AG20443 (cell line): ENCODE measurements at regions not wholly inside any gene's neighbourhood (a gene's known extent, or its start where the extent isn't known, plus 50 kb on each side); places are given as distances from the start of the nearest gene placed in this dataset.

Experiments
- DNase-seq: peaks from one replicate; pipeline ENCODE4 v3.0.0; 2012; ENCODE audit warnings: low spot score, mixed read lengths

DNA sequence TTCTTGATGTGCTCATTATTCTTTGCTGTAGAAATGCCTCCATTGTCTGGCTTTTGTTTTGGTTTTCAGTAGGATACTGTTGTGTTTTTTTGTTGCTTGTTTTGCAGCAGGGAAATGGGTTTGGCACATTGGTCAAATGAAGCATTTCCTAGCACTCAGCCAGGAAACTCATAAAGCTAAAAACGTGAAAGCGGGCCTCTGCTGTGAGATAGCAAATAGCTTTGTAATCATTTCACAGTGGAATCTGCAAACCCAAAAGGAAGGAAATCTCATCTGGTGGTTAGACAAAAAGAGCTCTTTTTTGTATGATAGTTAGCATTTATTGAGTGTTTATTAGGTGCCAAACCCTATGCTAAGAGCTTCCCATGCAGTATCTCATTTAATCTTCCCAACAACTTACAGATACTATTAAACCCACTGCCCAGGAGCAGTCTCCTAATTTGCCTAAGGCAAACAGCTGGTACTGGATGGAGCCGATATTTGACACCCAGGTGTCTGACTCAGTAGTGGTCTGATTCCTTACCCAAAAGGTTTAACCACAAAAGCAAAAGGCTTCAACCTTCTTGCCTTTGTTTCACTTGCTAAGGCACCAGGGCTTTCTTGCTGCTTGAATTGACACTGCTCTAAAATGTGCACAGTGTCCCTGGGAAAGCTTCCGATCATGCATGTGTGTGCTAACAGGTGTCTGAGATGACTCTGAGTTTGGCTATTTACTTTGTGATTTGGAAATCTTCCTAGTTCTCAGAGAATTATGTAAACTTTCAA, 527.9 kb upstream of the MDFIC2 start:
- DNase-seq = no peak

GRCh38 chr3:70833239-70833960, 521.0 kb upstream of the MDFIC2 start:
- DNase-seq = no peak

DNA sequence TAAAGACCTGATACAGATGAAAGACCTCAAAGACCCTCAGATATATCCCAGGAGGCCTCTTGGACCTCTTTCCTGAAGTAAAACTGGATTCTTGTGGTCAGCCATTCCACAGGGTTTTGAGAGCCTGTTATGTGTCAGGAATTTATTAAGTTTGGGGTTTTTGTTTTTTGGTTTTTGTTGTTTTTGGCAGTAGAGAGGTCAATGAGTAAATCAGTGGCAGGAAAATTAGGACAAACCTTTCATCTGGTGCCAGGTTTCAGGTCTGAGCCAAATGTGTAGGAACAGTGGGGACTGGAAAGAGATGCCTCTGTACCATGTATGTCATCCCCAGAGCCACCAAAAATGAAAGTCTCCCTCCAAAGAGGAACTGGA, 520.4 kb upstream of the MDFIC2 start:
- peak; percentile 73 for DNase-seq

DNA sequence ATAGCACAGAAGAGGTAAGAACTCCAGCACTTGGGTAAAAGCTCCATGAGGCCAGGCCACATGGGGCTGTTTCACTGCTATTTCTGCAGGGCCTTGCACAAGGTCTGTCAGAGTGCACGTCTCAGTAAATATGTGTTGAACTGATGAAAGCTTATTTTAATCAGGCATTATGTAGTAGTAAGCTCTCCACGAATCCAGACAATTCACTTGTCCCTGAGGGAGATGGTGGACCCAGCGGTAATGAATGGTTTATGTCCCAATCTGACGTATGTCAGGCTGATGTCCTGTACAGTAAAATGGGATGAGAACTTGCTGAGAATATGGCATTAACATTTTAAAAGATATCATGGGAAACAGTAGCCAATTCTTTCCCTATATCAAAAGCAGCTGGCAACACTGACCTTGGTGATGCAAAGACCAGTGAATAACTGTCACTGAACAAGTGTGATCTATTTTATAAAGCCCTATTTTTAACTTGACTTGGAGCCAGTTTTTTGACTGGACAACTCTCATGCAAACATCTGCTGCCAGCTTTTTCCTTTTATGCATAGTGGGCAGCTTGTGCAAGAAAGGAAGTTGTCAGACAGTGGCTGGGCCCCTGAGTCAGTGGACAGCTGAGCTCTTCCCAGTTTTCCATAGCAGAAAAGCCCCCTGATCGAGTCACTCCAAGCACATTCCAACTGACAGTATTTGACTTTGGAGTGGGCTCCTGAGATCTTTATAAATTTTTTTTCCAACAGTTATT, 519.8 kb upstream of the MDFIC2 start:
- peak; percentile 86 for DNase-seq

- peak; percentile 84 for DNase-seq
Observed at GRCh38 chr3:70829092-70829491, 516.7 kb upstream of the MDFIC2 start.

DNA sequence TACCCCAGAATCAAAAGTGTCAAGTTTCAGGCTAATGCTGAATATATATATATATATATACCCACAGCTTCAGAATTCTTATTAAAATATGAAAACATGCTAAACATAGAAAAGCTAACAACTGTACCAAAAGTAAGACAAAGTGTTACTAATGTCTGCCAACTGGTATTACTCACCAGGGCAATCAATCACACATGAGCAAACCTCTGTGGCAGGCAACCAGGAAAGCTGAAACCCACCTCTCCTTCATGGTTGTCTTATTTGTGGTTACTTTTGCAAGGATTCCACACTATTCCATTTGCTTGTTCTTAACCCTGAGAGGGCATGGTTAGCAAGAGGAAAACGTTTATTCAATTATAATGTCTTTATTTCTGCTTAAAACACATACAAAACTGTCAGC, 512.3 kb upstream of the MDFIC2 start:
- DNase-seq = peak; percentile 56

- peak; percentile 10 for DNase-seq
Observed at GRCh38 chr3:70824078-70824477, 511.6 kb upstream of the MDFIC2 start.

DNA sequence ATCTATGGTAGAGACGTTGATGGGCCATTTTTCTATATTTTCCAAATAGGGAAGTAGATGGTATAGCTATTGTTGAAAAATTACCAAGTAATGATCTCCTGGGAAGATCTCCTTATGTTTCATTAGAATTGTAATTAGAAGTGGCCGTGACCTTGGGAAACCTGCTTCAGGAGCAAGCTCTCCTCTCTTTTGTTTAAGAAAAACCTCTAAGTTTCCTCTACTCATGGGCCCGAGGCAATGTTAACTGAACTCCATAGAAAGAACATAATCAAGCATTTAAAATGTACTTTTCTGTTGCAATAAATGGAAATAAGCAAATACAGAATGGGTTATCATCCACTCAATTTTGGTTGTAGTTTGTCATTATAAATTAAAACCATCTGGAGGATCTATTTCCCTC, 511.2 kb upstream of the MDFIC2 start:
- DNase-seq = no peak

GRCh38 chr3:70822669-70823068, 510.2 kb upstream of the MDFIC2 start:
- no peak for DNase-seq

DNA sequence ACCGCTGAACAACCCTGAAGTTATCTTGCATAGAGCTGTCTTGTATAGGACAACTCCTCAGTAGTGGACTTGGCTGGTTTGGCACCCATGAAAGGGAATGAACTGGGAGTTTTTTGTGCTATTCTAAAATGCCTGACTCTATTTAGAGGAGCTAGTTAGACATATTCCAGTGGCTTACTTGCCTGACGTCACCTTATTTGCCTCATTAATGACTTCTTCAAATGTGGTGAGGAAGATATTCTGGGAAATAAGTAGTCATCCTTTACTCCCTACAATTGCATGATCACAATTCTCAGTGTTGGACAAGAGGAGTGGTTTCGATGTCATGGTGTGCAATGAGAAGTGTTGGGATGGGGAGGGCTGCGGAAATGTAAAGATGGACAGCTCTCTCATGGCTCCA, 509.2 kb upstream of the MDFIC2 start:
- DNase-seq = no peak

DNA sequence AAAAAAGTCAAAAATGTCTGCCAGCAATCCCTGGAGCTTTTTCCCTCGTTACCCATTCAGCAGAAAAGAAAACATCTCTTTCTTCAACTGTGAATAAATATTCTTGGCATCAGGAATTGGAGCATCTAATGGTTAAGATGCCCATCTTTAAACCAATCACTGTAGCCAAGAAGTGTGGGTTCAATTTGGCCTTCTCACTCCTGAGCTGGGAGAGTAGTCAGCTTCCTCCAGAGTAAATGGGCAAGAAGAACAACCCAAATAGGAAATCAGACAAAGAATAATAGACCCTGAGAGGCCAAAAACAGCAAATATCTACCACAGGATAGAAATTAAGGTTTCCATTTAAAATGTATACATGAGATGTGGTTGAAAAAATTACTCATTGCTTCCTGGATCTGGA, 508.0 kb upstream of the MDFIC2 start:
- no peak for DNase-seq

DNA sequence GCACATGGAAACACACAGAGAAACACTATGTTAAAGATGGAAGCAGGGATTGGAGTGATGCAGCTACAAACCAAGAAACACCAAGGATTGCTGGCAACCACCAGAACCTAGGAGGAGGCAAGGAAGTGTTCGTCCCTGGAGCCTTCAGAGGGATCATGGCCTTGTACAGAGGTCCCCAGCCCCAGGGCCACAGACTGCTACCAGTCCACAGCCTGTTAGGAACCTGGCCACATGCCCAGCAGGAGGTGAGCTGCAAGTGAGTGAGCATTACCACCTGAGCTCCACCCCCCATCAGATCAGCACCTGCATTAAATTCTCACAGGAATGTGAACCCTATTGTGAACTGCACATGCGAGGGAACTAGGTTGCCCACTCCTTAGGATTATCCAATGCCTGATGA, 505.7 kb upstream of the MDFIC2 start:
- DNase-seq = no peak

GRCh38 chr3:70816346-70816745, 503.9 kb upstream of the MDFIC2 start:
- DNase-seq = no peak

DNA sequence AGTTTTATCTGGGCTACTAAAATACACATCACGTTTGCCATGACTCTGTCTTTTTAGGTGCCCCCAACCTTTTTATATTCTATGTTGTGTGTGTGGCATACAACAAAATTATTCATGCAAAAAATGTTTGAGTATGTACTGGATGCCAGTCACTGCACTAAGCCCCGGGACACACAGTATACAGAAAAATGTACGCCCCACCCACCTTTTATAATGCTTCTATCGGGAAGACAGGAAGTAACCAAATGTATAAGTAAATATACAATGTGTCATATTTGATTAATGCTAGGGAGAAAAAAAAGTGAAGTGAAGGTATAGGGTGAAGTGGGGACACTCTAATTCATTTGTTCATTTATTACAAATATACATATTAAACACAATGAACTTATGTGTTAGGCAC, 503.4 kb upstream of the MDFIC2 start:
- DNase-seq = no peak

DNA sequence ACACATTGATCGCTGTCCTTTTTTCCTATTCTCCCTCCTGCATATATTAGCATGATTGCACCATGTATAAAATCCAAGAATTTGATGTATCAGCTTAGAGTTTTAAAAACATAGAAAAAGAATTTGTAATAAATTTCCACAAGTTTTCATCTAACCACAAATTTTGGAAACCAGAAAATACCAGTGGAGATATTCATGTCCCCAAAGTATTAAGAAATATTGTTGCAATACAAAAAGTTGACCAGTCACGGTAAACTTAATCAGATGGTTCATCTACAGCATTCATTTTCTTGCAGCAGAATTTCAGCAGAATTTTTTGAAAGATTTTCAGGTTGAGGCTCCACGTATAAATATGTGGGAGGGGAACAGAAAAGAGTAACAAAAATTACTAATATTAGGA, 500.9 kb upstream of the MDFIC2 start:
- peak; percentile 43 for DNase-seq

DNA sequence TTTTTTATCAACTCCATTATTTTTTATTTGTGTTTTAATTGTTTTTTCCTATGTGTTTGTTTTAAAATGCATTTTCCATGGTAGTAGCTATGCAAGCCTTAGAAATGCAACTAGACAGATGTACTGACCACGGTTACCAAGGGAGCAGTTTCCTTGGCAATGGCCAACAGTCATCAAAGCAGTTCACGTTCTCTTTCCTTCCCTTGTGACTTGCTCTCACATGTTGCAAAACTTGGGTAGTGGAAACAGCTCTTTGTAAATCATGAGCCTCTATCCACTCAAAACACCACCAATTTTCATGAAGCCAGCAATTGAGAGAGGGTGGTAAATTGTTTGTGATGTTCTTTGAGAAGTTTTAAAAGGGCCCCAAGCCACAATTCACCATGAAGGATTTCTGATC, 499.4 kb upstream of the MDFIC2 start:
- peak; percentile 67 for DNase-seq

- DNase-seq = no peak
Observed at GRCh38 chr3:70808881-70809280, 496.4 kb upstream of the MDFIC2 start.

GRCh38 chr3:70806556-70806955, 494.1 kb upstream of the MDFIC2 start:
- DNase-seq = no peak

GRCh38 chr3:70806021-70806420, 493.6 kb upstream of the MDFIC2 start:
- no peak for DNase-seq

- DNase-seq = peak; percentile 30
Observed at GRCh38 chr3:70805061-70805889, 492.8 kb upstream of the MDFIC2 start.

DNA sequence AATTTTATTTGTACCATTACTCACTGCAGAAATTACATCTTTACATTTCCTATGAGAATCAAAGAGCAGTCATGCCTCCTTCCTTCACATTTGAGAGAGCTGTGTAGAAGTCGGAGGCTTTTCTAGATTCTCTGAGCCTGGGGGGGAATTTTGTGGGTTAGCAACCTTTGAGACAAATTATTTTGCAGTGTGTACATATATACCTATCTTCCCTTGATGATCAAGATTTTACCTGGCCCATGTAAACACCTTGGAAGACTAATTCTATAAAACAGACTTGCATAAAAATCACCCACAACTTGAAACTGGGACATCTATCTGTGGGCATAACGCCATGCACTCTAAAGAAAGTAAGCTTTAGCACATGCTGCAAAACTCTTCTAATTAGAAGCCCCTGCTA, 491.5 kb upstream of the MDFIC2 start:
- no peak for DNase-seq

DNA sequence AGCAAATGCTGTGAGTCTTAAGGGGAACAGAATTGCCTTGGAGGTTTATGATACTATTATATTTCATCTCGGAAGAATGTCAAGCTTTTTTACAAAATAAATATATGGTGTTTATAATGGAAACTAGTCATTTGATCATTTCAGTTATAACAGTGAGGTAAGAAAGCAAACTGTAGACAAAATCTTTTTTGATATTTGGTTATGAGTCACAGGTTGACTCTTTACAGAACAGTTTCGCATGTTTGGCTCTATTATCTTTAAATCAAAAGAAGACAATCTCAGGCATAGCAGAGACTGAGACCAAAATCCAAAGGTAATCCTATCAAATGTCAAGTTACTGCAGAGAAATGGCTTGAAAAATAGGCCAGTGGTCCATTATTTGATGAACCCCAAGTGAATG, 490.9 kb upstream of the MDFIC2 start:
- DNase-seq = no peak
